B cell (primary cell): ENCODE measurements at regions not wholly inside any gene's neighbourhood (a gene's known extent, or its start where the extent isn't known, plus 50 kb on each side); places are given as distances from the start of the nearest gene placed in this dataset.

Experiments used
- ATAC-seq: fragments of 200-7000 bp; cut with Tn5 transposase; one replicate; pipeline ENCODE4 v1.10.0; 2021; ENCODE audit warnings: low read depth, mild to moderate bottlenecking, moderate number of reproducible peaks, moderate library complexity
- CTCF ChIA-PET: fragments of 350-600 bp; sonication (Branson Sonifier 250); formaldehyde crosslinking; loops from one replicate; lab custom pipeline; 2021; ENCODE audit warnings: antibody characterized with exemption, inconsistent platforms; lab: Charles Lee
- POLR2A ChIA-PET: fragments of 350-600 bp; sonication (Branson Sonifier 250); formaldehyde crosslinking; loops from one replicate; lab custom pipeline; 2021; ENCODE audit warnings: antibody characterized with exemption; lab: Charles Lee
- DNase-seq: peaks from one replicate; pipeline ENCODE4 v3.0.0; 2013
- H2AFZ ChIP-seq: 2 replicates; pipeline ENCODE4 v1.6.1; 2012; ENCODE audit warnings: mild to moderate bottlenecking, low read depth, low read length; ENCODE audit not compliant: insufficient read depth, poor library complexity, severe bottlenecking
- H3K27ac ChIP-seq, 2 donors: 1 replicate in 1 of 2; 2 replicates in 1 of 2; pipeline ENCODE4 v1.5.1; 2012 to 2013; ENCODE audit warnings: low read length in 2 of 2, mild to moderate bottlenecking in 2 of 2, moderate library complexity in 1 of 2
- H3K27me3 ChIP-seq, 4 experiments: fragments of 200-600 bp in 1 of 4; sonication (generic) in 1 of 4; replicated peaks in 1 of 4; 1 replicate in 2 of 4; 2 replicates in 2 of 4; pipeline versions ENCODE4 v1.6.1 to v1.7.0; 2013 to 2016; ENCODE audit warnings: low read length in 3 of 4, mild to moderate bottlenecking in 2 of 4, mixed read lengths in 1 of 4, moderate library complexity in 1 of 4; ENCODE audit not compliant: insufficient read depth in 4 of 4, control insufficient read depth in 3 of 4; ENCODE audit errors: control extremely low read depth in 1 of 4
- H3K36me3 ChIP-seq, 2 experiments: replicated peaks in 1 of 2; 1 replicate in 1 of 2; 2 replicates in 1 of 2; pipeline versions ENCODE4 v1.6.1 to v1.7.1; 2013; ENCODE audit warnings: low read length in 1 of 2; ENCODE audit not compliant: insufficient read depth in 2 of 2, control insufficient read depth in 1 of 2; ENCODE audit errors: control extremely low read depth in 1 of 2, extremely low read depth in 1 of 2
- H3K4me1 ChIP-seq, 2 donors: fragments of 200-600 bp in 1 of 2; sonication (generic) in 1 of 2; 1 replicate in 1 of 2; 2 replicates in 1 of 2; pipeline versions ENCODE4 v1.5.1 to v1.6.1; 2013 to 2017; ENCODE audit warnings: low read length in 2 of 2; ENCODE audit not compliant: control insufficient read depth in 2 of 2, insufficient read depth in 2 of 2
- H3K4me2 ChIP-seq: replicated peaks from 2 replicates; pipeline ENCODE3; 2012; ENCODE audit warnings: mild to moderate bottlenecking, low read depth, low read length; ENCODE audit not compliant: poor library complexity, severe bottlenecking
- H3K4me3 ChIP-seq, 5 experiments: fragments of 200-600 bp in 1 of 5; sonication (generic) in 1 of 5; 1 replicate in 3 of 5; 2 replicates in 2 of 5; pipeline versions ENCODE4 v1.5.1 to v1.7.0; 2011 to 2016; ENCODE audit warnings: low read length in 4 of 5, mild to moderate bottlenecking in 4 of 5, low read depth in 2 of 5, control low read depth in 1 of 5, moderate library complexity in 1 of 5; ENCODE audit not compliant: insufficient read depth in 1 of 5; ENCODE audit errors: control extremely low read depth in 1 of 5, extremely low read depth in 1 of 5
- H3K79me2 ChIP-seq: fragments of 200-600 bp; sonication (generic); one replicate; pipeline ENCODE4 v1.6.0; 2016; ENCODE audit warnings: low read length; ENCODE audit not compliant: control insufficient read depth, insufficient read depth
- H3K9ac ChIP-seq: fragments of 200-600 bp; sonication (generic); 2 replicates; pipeline ENCODE4 v1.6.1; 2017; ENCODE audit warnings: mild to moderate bottlenecking, low read length, moderate library complexity
- H3K9me3 ChIP-seq, 3 donors: one replicate each; pipeline versions ENCODE4 v1.6.1 to v1.7.1; 2013; ENCODE audit warnings: low read length in 2 of 3; ENCODE audit not compliant: control insufficient read depth in 2 of 3, insufficient read depth in 1 of 3; ENCODE audit errors: control extremely low read depth in 1 of 3
- H4K20me1 ChIP-seq: 2 replicates; pipeline ENCODE4 v1.6.0; 2012; ENCODE audit warnings: mild to moderate bottlenecking, low read length; ENCODE audit not compliant: insufficient read depth, control insufficient read depth, poor library complexity, severe bottlenecking
- H3K27ac Mint-ChIP-seq: one replicate; pipeline ENCODE4 v1.8.0; 2021; ENCODE audit warnings: mixed read lengths
- H3K27me3 Mint-ChIP-seq: one replicate; pipeline ENCODE4 v1.8.0; 2021; ENCODE audit warnings: mixed read lengths
- H3K4me1 Mint-ChIP-seq: one replicate; pipeline ENCODE4 v1.8.0; 2021; ENCODE audit warnings: mixed read lengths
- H3K4me3 Mint-ChIP-seq: one replicate; pipeline ENCODE4 v1.8.0; 2021; ENCODE audit warnings: mixed read lengths
- H3K9me3 Mint-ChIP-seq: one replicate; pipeline ENCODE4 v1.8.0; 2022; ENCODE audit warnings: mixed read lengths; ENCODE audit not compliant: insufficient read depth
- CTCF ChIP-seq: fragments of 200-600 bp; IDR thresholded peaks from one replicate; pipeline ENCODE4 v1.8.0; 2022; ENCODE audit warnings: antibody characterized with exemption, mild to moderate bottlenecking
- EZH2 ChIP-seq: IDR thresholded peaks from 2 replicates; pipeline ENCODE4 v1.6.1; 2012; ENCODE audit warnings: borderline replicate concordance, low read depth, mild to moderate bottlenecking, moderate library complexity, low read length; ENCODE audit not compliant: insufficient read depth, poor library complexity, severe bottlenecking
- WGBS: methylation state at CpG from one replicate; pipeline ENCODE4 v1.1.5; 2013; ENCODE audit warnings: missing lambda C conversion rate; ENCODE audit not compliant: insufficient coverage; 5-methylcytosine and 5-hydroxymethylcytosine counted together
- intact Hi-C: fragments of 100-400 bp; cut with micrococcal nuclease; formaldehyde crosslinking; loops from one replicate; pipeline ENCODE4 v1.10.0; 2022

GRCh38 chr11:92881940-92882450, 87.5 kb upstream of the MTNR1B start:
- intact Hi-C loops = no loop called here
- CTCF ChIA-PET = no interaction called here

More at GRCh38 chr11:92881940-92882450, 87.5 kb upstream of the MTNR1B start:
- Histone ChIP-seq H3K9me3 (peaks cover 0 to 6% (median 0%) of the 10 kb centered on the region in 3 donors), H3K9ac (no peak overlapping the region), H3K79me2 (no peaks in the 10 kb centered on the region), H3K4me1 (no peaks in the 10 kb centered on the region), H3K27ac (no peak overlapping the region), H3K4me3 (no peak overlapping the region), H4K20me1 (no peaks in the 10 kb centered on the region), H3K4me2 (no peak overlapping the region), H3K36me3 (no peaks in the 10 kb centered on the region), H2AFZ (no peak overlapping the region), H3K27me3 (no peaks in the 10 kb centered on the region)
- Mint-ChIP-seq H3K27ac (no peak overlapping the region), H3K4me1 (no peaks in the 10 kb centered on the region), H3K9me3 (no peaks in the 10 kb centered on the region), H3K27me3 (no peaks in the 10 kb centered on the region), H3K4me3 (no peak overlapping the region)
- DNase-seq (no peak), ATAC-seq (no peak)
- no CpG with 5 or more reads among the region's 4 CpGs for WGBS
- POLR2A ChIA-PET = no interaction called here
- TF ChIP-seq CTCF (no peak), EZH2 (no peak)
